ENCODE measurements at regions not wholly inside any gene's neighbourhood (a gene's known extent, or its start where the extent isn't known, plus 50 kb on each side); places are given as distances from the start of the nearest gene placed in this dataset.

DNA sequence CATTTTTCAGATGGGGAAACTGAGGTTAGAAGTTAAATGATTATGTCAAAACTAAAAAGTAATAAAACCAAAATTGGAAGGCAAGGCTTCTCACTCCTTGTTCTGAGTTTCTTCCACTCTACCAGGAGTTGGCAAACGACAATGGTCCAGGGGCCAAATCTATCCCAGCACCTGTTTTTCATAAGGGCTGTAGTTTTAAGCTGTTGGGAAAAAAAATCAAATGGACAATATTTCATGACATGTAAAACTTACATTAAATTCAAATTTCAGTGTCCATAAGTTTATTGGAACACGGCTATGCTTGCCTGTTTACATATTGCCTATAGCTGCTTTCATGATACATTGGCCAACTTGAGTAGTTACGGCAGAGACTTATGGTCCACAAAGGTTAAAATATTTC is 56.7 kb upstream of the TMCC3 start:
- TF ChIP-seq, protein P1, sequence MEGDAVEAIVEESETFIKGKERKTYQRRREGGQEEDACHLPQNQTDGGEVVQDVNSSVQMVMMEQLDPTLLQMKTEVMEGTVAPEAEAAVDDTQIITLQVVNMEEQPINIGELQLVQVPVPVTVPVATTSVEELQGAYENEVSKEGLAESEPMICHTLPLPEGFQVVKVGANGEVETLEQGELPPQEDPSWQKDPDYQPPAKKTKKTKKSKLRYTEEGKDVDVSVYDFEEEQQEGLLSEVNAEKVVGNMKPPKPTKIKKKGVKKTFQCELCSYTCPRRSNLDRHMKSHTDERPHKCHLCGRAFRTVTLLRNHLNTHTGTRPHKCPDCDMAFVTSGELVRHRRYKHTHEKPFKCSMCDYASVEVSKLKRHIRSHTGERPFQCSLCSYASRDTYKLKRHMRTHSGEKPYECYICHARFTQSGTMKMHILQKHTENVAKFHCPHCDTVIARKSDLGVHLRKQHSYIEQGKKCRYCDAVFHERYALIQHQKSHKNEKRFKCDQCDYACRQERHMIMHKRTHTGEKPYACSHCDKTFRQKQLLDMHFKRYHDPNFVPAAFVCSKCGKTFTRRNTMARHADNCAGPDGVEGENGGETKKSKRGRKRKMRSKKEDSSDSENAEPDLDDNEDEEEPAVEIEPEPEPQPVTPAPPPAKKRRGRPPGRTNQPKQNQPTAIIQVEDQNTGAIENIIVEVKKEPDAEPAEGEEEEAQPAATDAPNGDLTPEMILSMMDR (IDR thresholded peaks at IDR 0.05) = no peak
- no peak for TF ChIP-seq POLR2A (IDR thresholded peaks at IDR 0.05)
